ENCODE measurements at regions not wholly inside any gene's neighbourhood (a gene's known extent, or its start where the extent isn't known, plus 50 kb on each side); places are given as distances from the start of the nearest gene placed in this dataset.

GRCh38 chr3:135868801-135869200, 96.7 kb upstream of the PPP2R3A start:
- TF ChIP-seq POLR2A (IDR thresholded peaks at IDR 0.05; ENCODE audit: low read depth) (no peak), CTCF (IDR thresholded peaks at IDR 0.05) (no peak), EP300 (IDR thresholded peaks at IDR 0.05) (no peak), POLR2AphosphoS5 (IDR thresholded peaks at IDR 0.05) (no peak)
